HG03064 (cell line): ENCODE measurements at regions not wholly inside any gene's neighbourhood (a gene's known extent, or its start where the extent isn't known, plus 50 kb on each side); places are given as distances from the start of the nearest gene placed in this dataset.
"Not testable (repeated sequence)": the region's sequence is repeated elsewhere in the genome, so short reads cannot be mapped to it uniquely, and the experiment has no call there.

ENCODE experiments used
- ATAC-seq: cut with Tn5 transposase; IDR thresholded peaks from one replicate; pipeline ENCODE4 v1.9.1; 2021; ENCODE audit warnings: low read depth; ENCODE audit not compliant: unreplicated experiment

- no peak for ATAC-seq
These were observed 63.9 kb downstream of the NFKBIZ start for GRCh38 chr3:101913168-101913567.

- ATAC-seq: not testable (repeated sequence)
These were observed 68.4 kb downstream of the NFKBIZ start for GRCh38 chr3:101917761-101918160.

- not testable (repeated sequence) for ATAC-seq
These were observed 72.9 kb downstream of the NFKBIZ start for GRCh38 chr3:101922151-101922725.

- not testable (repeated sequence) for ATAC-seq
These were observed 75.3 kb downstream of the NFKBIZ start for GRCh38 chr3:101924621-101925020.

- ATAC-seq: not testable (repeated sequence)
These were observed 75.8 kb downstream of the NFKBIZ start for GRCh38 chr3:101925124-101925523.

GRCh38 chr3:101925564-101925963 lies 76.2 kb downstream of the NFKBIZ start:
- ATAC-seq: no peak

GRCh38 chr3:101926594-101927105 lies 77.3 kb downstream of the NFKBIZ start:
- ATAC-seq: no peak

GRCh38 chr3:101928890-101929289 lies 79.6 kb downstream of the NFKBIZ start:
- no peak for ATAC-seq

GRCh38 chr3:101931081-101931480 lies 81.8 kb downstream of the NFKBIZ start:
- ATAC-seq: no peak

- ATAC-seq: no peak
These were observed 83.2 kb downstream of the NFKBIZ start for GRCh38 chr3:101932326-101933068.

- peak; percentile 86 for ATAC-seq
These were observed 87.4 kb downstream of the NFKBIZ start for GRCh38 chr3:101936419-101937356.

- peak; percentile 37 for ATAC-seq
These were observed 89.0 kb downstream of the NFKBIZ start for GRCh38 chr3:101938262-101938847.

GRCh38 chr3:101939361-101940049 lies 90.2 kb downstream of the NFKBIZ start:
- ATAC-seq: no peak

- ATAC-seq: no peak
These were observed 91.4 kb downstream of the NFKBIZ start for GRCh38 chr3:101940521-101941317.

- ATAC-seq: no peak
These were observed 92.2 kb downstream of the NFKBIZ start for GRCh38 chr3:101941318-101942040.

- no peak for ATAC-seq
These were observed 93.0 kb downstream of the NFKBIZ start for GRCh38 chr3:101942356-101942755.

GRCh38 chr3:101943029-101943428 lies 93.7 kb downstream of the NFKBIZ start:
- no peak for ATAC-seq

GRCh38 chr3:101944308-101944707 lies 95.0 kb downstream of the NFKBIZ start:
- ATAC-seq: no peak

GRCh38 chr3:101945980-101946379 lies 96.7 kb downstream of the NFKBIZ start:
- ATAC-seq: no peak
